HepG2 (cell line): ENCODE measurements at regions not wholly inside any gene's neighbourhood (a gene's known extent, or its start where the extent isn't known, plus 50 kb on each side); places are given as distances from the start of the nearest gene placed in this dataset.

Experiments used
- ATAC-seq: fragments of 200-7000 bp; cut with Tn5 transposase; 3 replicates; pipeline ENCODE4 v1.9.1; 2020; ENCODE audit warnings: mild to moderate bottlenecking, moderate library complexity
- BruUV-seq: library from RNA; stranded (reverse); fragments of 400-500 nt; replicated peaks from 2 replicates; lab custom pipeline; 2021; lab: Mats Ljungman, UMichigan
- CTCF ChIA-PET: fragments of 300-600 bp; formaldehyde crosslinking; extraction: SDS; loops from one replicate; lab custom pipeline; 2021; ENCODE audit warnings: low total read pairs, inconsistent platforms, low intra/inter-chr PET ratio; lab: Yijun Ruan, JAX
- POLR2A ChIA-PET: fragments of 350-600 bp; sonication (Branson Sonifier 250); formaldehyde crosslinking; loops from one replicate; lab custom pipeline; 2020; ENCODE audit warnings: antibody characterized with exemption, inconsistent platforms; lab: Yijun Ruan, JAX
- DNase-seq: peaks from one replicate; pipeline ENCODE4 v3.0.0-alpha.2; 2015; ENCODE audit warnings: low spot score
- FAIRE-seq: peaks from 3 replicates; lab custom pipeline; 2011; peaks lifted over from hg19 to GRCh38; lab: Jason Lieb, UNC
- H2AFZ ChIP-seq: one replicate; pipeline ENCODE4 v1.6.1; 2011; ENCODE audit warnings: low read length, inconsistent platforms
- H3K27ac ChIP-seq: fragments of 300-600 bp; 3 replicates; pipeline ENCODE4 v1.8.0; 2011; ENCODE audit warnings: mixed run types, mild to moderate bottlenecking, mixed read lengths, low read length, inconsistent platforms; ENCODE audit not compliant: insufficient read depth; ENCODE audit errors: extremely low read length
- H3K27me3 ChIP-seq, 2 experiments: fragments of 200-600 bp in 1 of 2; 2 replicates in 1 of 2; 3 replicates in 1 of 2; pipeline versions ENCODE4 v1.6.0 to v1.8.0; 2011; ENCODE audit warnings: low read length in 2 of 2, mild to moderate bottlenecking in 2 of 2, moderate library complexity in 2 of 2, inconsistent platforms in 1 of 2; ENCODE audit not compliant: insufficient read depth in 2 of 2, control insufficient read depth in 1 of 2
- H3K36me3 ChIP-seq, 2 experiments: fragments of 200-600 bp in 1 of 2; replicated peaks in 1 of 2; 2 replicates in 1 of 2; 3 replicates in 1 of 2; pipeline versions ENCODE4 v1.5.1 to v1.8.0; 2011; ENCODE audit warnings: low read length in 2 of 2, inconsistent platforms in 1 of 2; ENCODE audit not compliant: insufficient read depth in 2 of 2, control insufficient read depth in 1 of 2
- H3K4me1 ChIP-seq: 2 replicates; pipeline ENCODE4 v1.5.1; 2012; ENCODE audit warnings: low read length, inconsistent platforms; ENCODE audit not compliant: insufficient read depth
- H3K4me2 ChIP-seq: 2 replicates; pipeline ENCODE4 v1.6.0; 2011; ENCODE audit warnings: low read depth, low read length, inconsistent platforms
- H3K4me3 ChIP-seq, 3 experiments: fragments of 200-600 bp in 1 of 3; sonication (generic), shearing (Covaris generic) in 1 of 3; replicated peaks in 1 of 3; 2 replicates each; pipeline ENCODE4 v1.5.1; 2011 to 2016; ENCODE audit warnings: low read length in 3 of 3, inconsistent platforms in 2 of 3, low read depth in 2 of 3, mild to moderate bottlenecking in 2 of 3, control low read depth in 1 of 3, mixed read lengths in 1 of 3; ENCODE audit not compliant: insufficient read depth in 1 of 3
- H3K79me2 ChIP-seq: one replicate; pipeline ENCODE4 v1.6.1; 2011; ENCODE audit warnings: low read length, inconsistent platforms; ENCODE audit not compliant: insufficient read depth
- H3K9ac ChIP-seq: 2 replicates; pipeline ENCODE4 v1.6.0; 2011; ENCODE audit warnings: mild to moderate bottlenecking, low read depth, low read length, inconsistent platforms; ENCODE audit not compliant: insufficient read depth
- H3K9me3 ChIP-seq: 2 replicates; pipeline ENCODE4 v1.5.1; 2012; ENCODE audit warnings: mild to moderate bottlenecking, low read length
- H4K20me1 ChIP-seq: 2 replicates; pipeline ENCODE4 v1.6.0; 2011; ENCODE audit warnings: inconsistent platforms, mild to moderate bottlenecking, low read length, moderate library complexity; ENCODE audit not compliant: insufficient read depth
- CBX5 ChIP-seq: sonication (generic); formaldehyde crosslinking; IDR thresholded peaks from 2 replicates; pipeline ENCODE4 v1.4.0; 2020; ENCODE audit warnings: missing genetic modification reagents, borderline replicate concordance
- HHEX ChIP-seq: IDR thresholded peaks from 2 replicates; pipeline ENCODE4 v1.6.1; 2016; ENCODE audit warnings: control low read depth
- KLF9 ChIP-seq: IDR thresholded peaks from 2 replicates; pipeline ENCODE4 v1.6.1; 2016; ENCODE audit warnings: low read depth
- RAD51 ChIP-seq: fragments of 450-650 bp; IDR thresholded peaks from 2 replicates; pipeline ENCODE4 v1.6.1; 2016; ENCODE audit warnings: borderline replicate concordance
- REPIN1 ChIP-seq: sonication (generic); formaldehyde crosslinking; IDR thresholded peaks from 2 replicates; pipeline ENCODE4 v1.8.0; 2022; ENCODE audit warnings: missing genetic modification reagents, low read depth, mild to moderate bottlenecking, borderline replicate concordance
- ZNF552 ChIP-seq: sonication (generic); formaldehyde crosslinking; IDR thresholded peaks from 2 replicates; pipeline ENCODE4 v1.9.0; 2022; ENCODE audit warnings: missing genetic modification reagents, mild to moderate bottlenecking, borderline replicate concordance
- ZNF598 ChIP-seq: sonication (generic); formaldehyde crosslinking; IDR thresholded peaks from 2 replicates; pipeline ENCODE4 v1.5.1; 2020; ENCODE audit warnings: mild to moderate bottlenecking, missing genetic modification reagents, borderline replicate concordance
- ZNF614 ChIP-seq: IDR thresholded peaks from 2 replicates; pipeline ENCODE4 v1.6.1; 2018; ENCODE audit warnings: missing biosample characterization, missing genetic modification reagents, inconsistent platforms, borderline replicate concordance
- ZNF776 ChIP-seq: sonication (generic); formaldehyde crosslinking; IDR thresholded peaks from 2 replicates; pipeline ENCODE4 v1.4.0; 2020; ENCODE audit warnings: mild to moderate bottlenecking, missing genetic modification reagents
- WGBS: methylation state at CpG from one replicate; pipeline ENCODE4 v1.1.6; 2017; ENCODE audit warnings: low lambda C conversion rate; 5-methylcytosine and 5-hydroxymethylcytosine counted together
- in situ Hi-C: cut with HindIII; loops from 2 replicates; pipeline ENCODE4 v1.10.0; 2017; ENCODE audit warnings: low pct_unique_long_range_greater_than_20kb; ENCODE audit not compliant: extremely low pct_ligation_motif_present
- intact Hi-C: fragments of 100-400 bp; cut with micrococcal nuclease; formaldehyde crosslinking; loops from one replicate; pipeline ENCODE4 v1.10.0; 2022; ENCODE audit not compliant: unreplicated experiment
- TF ChIP-seq, protein P1 (sequence below): sonication (generic); formaldehyde crosslinking; IDR thresholded peaks from 2 replicates; pipeline ENCODE4 v1.4.0; 2020; ENCODE audit warnings: missing genetic modification reagents, borderline replicate concordance
- TF ChIP-seq, protein P2 (sequence below): sonication (generic); formaldehyde crosslinking; IDR thresholded peaks from 2 replicates; pipeline ENCODE4 v1.5.1; 2020; ENCODE audit warnings: mild to moderate bottlenecking, missing genetic modification reagents, borderline replicate concordance

- TF ChIP-seq HHEX (CRISPR knock-in tag) (no peak), KLF9 (no peak), CBX5 (CRISPR knock-in tag) (no peak), ZNF776 (CRISPR knock-in tag) (no peak), REPIN1 (no peak)
Measured at GRCh38 chr2:143939626-143940330, 580.1 kb downstream of the ZEB2 start (continued).

- no TSS peak for BruUV-seq
- intact Hi-C loops = no loop called here
- 36% methylated on average over 11 of the region's 11 CpGs for WGBS
- Histone ChIP-seq H2AFZ (no peak overlapping the region), H3K9me3 (no peaks in the 10 kb centered on the region), H3K36me3 (no peaks in the 10 kb centered on the region), H3K4me2 (no peak overlapping the region), H3K4me1 (peaks cover 5% of the 10 kb centered on the region; the same call in 1 of the 2 replicates), H3K79me2 (no peaks in the 10 kb centered on the region), H3K27me3 (peaks cover 0 to 25% of the 10 kb centered on the region in 2 experiments; a peak in 3 of 5 replicates), H3K9ac (no peak overlapping the region), H3K27ac (no peak overlapping the region), H3K4me3 (no peak overlapping the region), H4K20me1 (no peaks in the 10 kb centered on the region)
- in situ Hi-C loops = no loop called here
- FAIRE-seq = no peak
- ATAC-seq = no peak
- ChIA-PET CTCF (no interaction called here), POLR2A (no interaction called here)
- DNase-seq = no peak
- TF ChIP-seq ZNF598 (CRISPR knock-in tag) (no peak), ZNF552 (CRISPR knock-in tag) (no peak), REPIN1 (no peak), RAD51 (no peak), ZNF614 (CRISPR knock-in tag) (no peak)
- TF ChIP-seq, protein P1, sequence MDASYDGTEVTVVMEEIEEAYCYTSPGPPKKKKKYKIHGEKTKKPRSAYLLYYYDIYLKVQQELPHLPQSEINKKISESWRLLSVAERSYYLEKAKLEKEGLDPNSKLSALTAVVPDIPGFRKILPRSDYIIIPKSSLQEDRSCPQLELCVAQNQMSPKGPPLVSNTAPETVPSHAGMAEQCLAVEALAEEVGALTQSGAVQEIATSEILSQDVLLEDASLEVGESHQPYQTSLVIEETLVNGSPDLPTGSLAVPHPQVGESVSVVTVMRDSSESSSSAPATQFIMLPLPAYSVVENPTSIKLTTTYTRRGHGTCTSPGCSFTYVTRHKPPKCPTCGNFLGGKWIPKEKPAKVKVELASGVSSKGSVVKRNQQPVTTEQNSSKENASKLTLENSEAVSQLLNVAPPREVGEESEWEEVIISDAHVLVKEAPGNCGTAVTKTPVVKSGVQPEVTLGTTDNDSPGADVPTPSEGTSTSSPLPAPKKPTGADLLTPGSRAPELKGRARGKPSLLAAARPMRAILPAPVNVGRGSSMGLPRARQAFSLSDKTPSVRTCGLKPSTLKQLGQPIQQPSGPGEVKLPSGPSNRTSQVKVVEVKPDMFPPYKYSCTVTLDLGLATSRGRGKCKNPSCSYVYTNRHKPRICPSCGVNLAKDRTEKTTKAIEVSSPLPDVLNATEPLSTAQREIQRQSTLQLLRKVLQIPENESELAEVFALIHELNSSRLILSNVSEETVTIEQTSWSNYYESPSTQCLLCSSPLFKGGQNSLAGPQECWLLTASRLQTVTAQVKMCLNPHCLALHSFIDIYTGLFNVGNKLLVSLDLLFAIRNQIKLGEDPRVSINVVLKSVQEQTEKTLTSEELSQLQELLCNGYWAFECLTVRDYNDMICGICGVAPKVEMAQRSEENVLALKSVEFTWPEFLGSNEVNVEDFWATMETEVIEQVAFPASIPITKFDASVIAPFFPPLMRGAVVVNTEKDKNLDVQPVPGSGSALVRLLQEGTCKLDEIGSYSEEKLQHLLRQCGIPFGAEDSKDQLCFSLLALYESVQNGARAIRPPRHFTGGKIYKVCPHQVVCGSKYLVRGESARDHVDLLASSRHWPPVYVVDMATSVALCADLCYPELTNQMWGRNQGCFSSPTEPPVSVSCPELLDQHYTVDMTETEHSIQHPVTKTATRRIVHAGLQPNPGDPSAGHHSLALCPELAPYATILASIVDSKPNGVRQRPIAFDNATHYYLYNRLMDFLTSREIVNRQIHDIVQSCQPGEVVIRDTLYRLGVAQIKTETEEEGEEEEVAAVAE (CRISPR knock-in tag) = no peak
- TF ChIP-seq, protein P2, sequence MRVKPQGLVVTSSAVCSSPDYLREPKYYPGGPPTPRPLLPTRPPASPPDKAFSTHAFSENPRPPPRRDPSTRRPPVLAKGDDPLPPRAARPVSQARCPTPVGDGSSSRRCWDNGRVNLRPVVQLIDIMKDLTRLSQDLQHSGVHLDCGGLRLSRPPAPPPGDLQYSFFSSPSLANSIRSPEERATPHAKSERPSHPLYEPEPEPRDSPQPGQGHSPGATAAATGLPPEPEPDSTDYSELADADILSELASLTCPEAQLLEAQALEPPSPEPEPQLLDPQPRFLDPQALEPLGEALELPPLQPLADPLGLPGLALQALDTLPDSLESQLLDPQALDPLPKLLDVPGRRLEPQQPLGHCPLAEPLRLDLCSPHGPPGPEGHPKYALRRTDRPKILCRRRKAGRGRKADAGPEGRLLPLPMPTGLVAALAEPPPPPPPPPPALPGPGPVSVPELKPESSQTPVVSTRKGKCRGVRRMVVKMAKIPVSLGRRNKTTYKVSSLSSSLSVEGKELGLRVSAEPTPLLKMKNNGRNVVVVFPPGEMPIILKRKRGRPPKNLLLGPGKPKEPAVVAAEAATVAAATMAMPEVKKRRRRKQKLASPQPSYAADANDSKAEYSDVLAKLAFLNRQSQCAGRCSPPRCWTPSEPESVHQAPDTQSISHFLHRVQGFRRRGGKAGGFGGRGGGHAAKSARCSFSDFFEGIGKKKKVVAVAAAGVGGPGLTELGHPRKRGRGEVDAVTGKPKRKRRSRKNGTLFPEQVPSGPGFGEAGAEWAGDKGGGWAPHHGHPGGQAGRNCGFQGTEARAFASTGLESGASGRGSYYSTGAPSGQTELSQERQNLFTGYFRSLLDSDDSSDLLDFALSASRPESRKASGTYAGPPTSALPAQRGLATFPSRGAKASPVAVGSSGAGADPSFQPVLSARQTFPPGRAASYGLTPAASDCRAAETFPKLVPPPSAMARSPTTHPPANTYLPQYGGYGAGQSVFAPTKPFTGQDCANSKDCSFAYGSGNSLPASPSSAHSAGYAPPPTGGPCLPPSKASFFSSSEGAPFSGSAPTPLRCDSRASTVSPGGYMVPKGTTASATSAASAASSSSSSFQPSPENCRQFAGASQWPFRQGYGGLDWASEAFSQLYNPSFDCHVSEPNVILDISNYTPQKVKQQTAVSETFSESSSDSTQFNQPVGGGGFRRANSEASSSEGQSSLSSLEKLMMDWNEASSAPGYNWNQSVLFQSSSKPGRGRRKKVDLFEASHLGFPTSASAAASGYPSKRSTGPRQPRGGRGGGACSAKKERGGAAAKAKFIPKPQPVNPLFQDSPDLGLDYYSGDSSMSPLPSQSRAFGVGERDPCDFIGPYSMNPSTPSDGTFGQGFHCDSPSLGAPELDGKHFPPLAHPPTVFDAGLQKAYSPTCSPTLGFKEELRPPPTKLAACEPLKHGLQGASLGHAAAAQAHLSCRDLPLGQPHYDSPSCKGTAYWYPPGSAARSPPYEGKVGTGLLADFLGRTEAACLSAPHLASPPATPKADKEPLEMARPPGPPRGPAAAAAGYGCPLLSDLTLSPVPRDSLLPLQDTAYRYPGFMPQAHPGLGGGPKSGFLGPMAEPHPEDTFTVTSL (CRISPR knock-in tag) = no peak
Measured at GRCh38 chr2:143937723-143938350, 582.1 kb downstream of the ZEB2 start.
